K562 (cell line): ENCODE measurements at regions not wholly inside any gene's neighbourhood (a gene's known extent, or its start where the extent isn't known, plus 50 kb on each side); places are given as distances from the start of the nearest gene placed in this dataset.

Experiments
- ATAC-seq: fragments of 200-7000 bp; cut with Tn5 transposase; 3 replicates; pipeline ENCODE4 v1.9.1; 2020; ENCODE audit warnings: moderate library complexity
- BruUV-seq: library from RNA; stranded (reverse); fragments of 400-500 nt; replicated peaks from 2 replicates; lab custom pipeline; 2021; lab: Mats Ljungman, UMichigan
- CTCF ChIA-PET: fragments of 300-600 bp; formaldehyde crosslinking; extraction: SDS; loops from one replicate; lab custom pipeline; 2021; ENCODE audit warnings: low intra/inter-chr PET ratio; lab: Yijun Ruan, JAX
- POLR2A ChIA-PET: fragments of 300-600, 350-650 bp; sonication (Branson Sonifier 250); formaldehyde crosslinking; extraction: SDS; loops from one replicate; lab custom pipeline; 2021; ENCODE audit warnings: antibody characterized with exemption, inconsistent platforms; lab: Yijun Ruan, JAX
- DNase-seq, 4 experiments: peaks; one replicate each; pipeline versions ENCODE4 v3.0.0 to v3.0.0-alpha.2; 2011 to 2018; ENCODE audit warnings: low spot score in 3 of 4, mixed read lengths in 3 of 4; ENCODE audit errors: extremely low read depth in 1 of 4
- FAIRE-seq: peaks from 2 replicates; lab custom pipeline; 2011; peaks lifted over from hg19 to GRCh38; lab: Jason Lieb, UNC
- H2AFZ ChIP-seq: 2 replicates; pipeline ENCODE4 v1.6.0; 2011; ENCODE audit warnings: low read depth, low read length, control low read depth, inconsistent platforms
- H3K27ac ChIP-seq: fragments of 200-600 bp; 3 replicates; pipeline ENCODE4 v1.8.0; 2011; ENCODE audit warnings: low read depth, mild to moderate bottlenecking, control low read depth, inconsistent platforms, low read length, moderate library complexity, mixed read lengths; ENCODE audit errors: extremely low read depth
- H3K27me3 ChIP-seq, 2 experiments: fragments of 300-600 bp in 1 of 2; 2 replicates in 1 of 2; 3 replicates in 1 of 2; pipeline versions ENCODE4 v1.6.0 to v1.8.0; 2011; ENCODE audit warnings: inconsistent platforms in 2 of 2, low read length in 2 of 2, mild to moderate bottlenecking in 1 of 2, mixed read lengths in 1 of 2, moderate library complexity in 1 of 2; ENCODE audit not compliant: control insufficient read depth in 2 of 2, insufficient read depth in 2 of 2
- H3K36me3 ChIP-seq: fragments of 300-600 bp; 3 replicates; pipeline ENCODE4 v1.8.0; 2011; ENCODE audit warnings: mild to moderate bottlenecking, low read length, inconsistent platforms; ENCODE audit not compliant: control insufficient read depth, insufficient read depth
- H3K4me1 ChIP-seq, 2 experiments: fragments of 200-600 bp in 1 of 2; replicated peaks in 1 of 2; 2 replicates in 1 of 2; 3 replicates in 1 of 2; pipeline versions ENCODE4 v1.5.1 to v1.8.0; 2011; ENCODE audit warnings: inconsistent platforms in 2 of 2, low read length in 2 of 2, mild to moderate bottlenecking in 1 of 2, mixed read lengths in 1 of 2, moderate library complexity in 1 of 2; ENCODE audit not compliant: control insufficient read depth in 2 of 2, insufficient read depth in 2 of 2
- H3K4me2 ChIP-seq: 2 replicates; pipeline ENCODE4 v1.6.1; 2011; ENCODE audit warnings: low read length, control low read depth, inconsistent platforms, mixed read lengths; ENCODE audit not compliant: insufficient read depth
- H3K4me3 ChIP-seq: fragments of 200-600 bp; sonication (generic), shearing (Covaris generic); 2 replicates; pipeline ENCODE4 v1.5.1; 2016; ENCODE audit warnings: control low read depth, inconsistent platforms
- H3K79me2 ChIP-seq: fragments of 200-600 bp; 3 replicates; pipeline ENCODE4 v1.8.0; 2011; ENCODE audit warnings: low read length, inconsistent platforms; ENCODE audit not compliant: control insufficient read depth, insufficient read depth
- H3K9ac ChIP-seq, 2 experiments: 2 replicates each; pipeline versions ENCODE4 v1.6.0 to v1.6.1; 2011; ENCODE audit warnings: low read depth in 2 of 2, low read length in 2 of 2, control low read depth in 1 of 2, inconsistent platforms in 1 of 2, mild to moderate bottlenecking in 1 of 2, mixed read lengths in 1 of 2; ENCODE audit not compliant: insufficient read depth in 1 of 2
- H3K9me1 ChIP-seq: one replicate; pipeline ENCODE4 v1.6.0; 2011; ENCODE audit warnings: inconsistent platforms, mild to moderate bottlenecking, low read length, moderate library complexity; ENCODE audit not compliant: control insufficient read depth, insufficient read depth
- H3K9me3 ChIP-seq: replicated peaks from 2 replicates; pipeline ENCODE4 v1.5.1; 2011; ENCODE audit warnings: low read depth, low read length, inconsistent platforms; ENCODE audit not compliant: control insufficient read depth, insufficient read depth
- H4K20me1 ChIP-seq: replicated peaks from 2 replicates; pipeline ENCODE4 v1.6.1; 2011; ENCODE audit warnings: low read length, inconsistent platforms, mixed read lengths; ENCODE audit not compliant: control insufficient read depth, insufficient read depth
- DDX20 ChIP-seq: fragments of 450-650 bp; IDR thresholded peaks from 2 replicates; pipeline ENCODE4 v1.6.1; 2016; ENCODE audit warnings: missing genetic modification characterization, low read depth, mild to moderate bottlenecking, missing compliant biosample characterization, moderate library complexity
- NFRKB ChIP-seq: fragments of 450-650 bp; IDR thresholded peaks from 2 replicates; pipeline ENCODE4 v1.6.1; 2016; ENCODE audit warnings: low read depth
- PHF21A ChIP-seq: fragments of 450-650 bp; IDR thresholded peaks from 2 replicates; pipeline ENCODE4 v1.6.1; 2017; ENCODE audit warnings: low read depth, borderline replicate concordance
- RBM34 ChIP-seq: fragments of 200-400 bp; formaldehyde crosslinking; IDR thresholded peaks from 2 replicates; pipeline ENCODE4 v1.6.1; 2018; ENCODE audit warnings: low read length, borderline replicate concordance; ENCODE audit not compliant: insufficient read depth
- SMARCB1 ChIP-seq: IDR thresholded peaks from 2 replicates; pipeline ENCODE4 v1.6.1; 2011; ENCODE audit warnings: improper control_type of control experiment, low read depth; ENCODE audit not compliant: insufficient read length
- SRSF3 ChIP-seq: fragments of 200-400 bp; formaldehyde crosslinking; IDR thresholded peaks from 2 replicates; pipeline ENCODE4 v1.6.1; 2016; ENCODE audit warnings: mild to moderate bottlenecking, low read length, moderate library complexity; ENCODE audit not compliant: insufficient read depth
- ZEB2 ChIP-seq: fragments of 450-650 bp; IDR thresholded peaks from 2 replicates; pipeline ENCODE4 v1.6.1; 2016
- ZNF146 ChIP-seq: IDR thresholded peaks from one replicate; pipeline ENCODE4 v1.6.1; 2018; ENCODE audit warnings: missing compliant biosample characterization; ENCODE audit not compliant: unreplicated experiment
- WGBS: fragments of 100-300 bp; shearing (Covaris generic); methylation state at CpG from one replicate; pipeline ENCODE4 v1.1.6; 2016; ENCODE audit warnings: low coverage, mixed read lengths; ENCODE audit not compliant: insufficient coverage; ENCODE audit errors: missing lambda C conversion rate; 5-methylcytosine and 5-hydroxymethylcytosine counted together
- in situ Hi-C: fragments of 300-500 bp; cut with MboI; formaldehyde crosslinking; loops from 4 replicates; pipeline ENCODE4 v1.15.0; 2018; ENCODE audit warnings: inconsistent platforms, mixed read lengths
- intact Hi-C: fragments of 100-400 bp; cut with micrococcal nuclease; formaldehyde crosslinking; loops from 2 replicates; pipeline ENCODE4 v1.14.2; 2022
- TF ChIP-seq, protein P1 (sequence below), 2 experiments: fragments of 450-650 bp; formaldehyde crosslinking in 1 of 2; IDR thresholded peaks; 2 replicates each; pipeline versions ENCODE4 v1.4.0 to v1.6.1; 2014 to 2020; ENCODE audit warnings: mild to moderate bottlenecking in 2 of 2, borderline replicate concordance in 1 of 2, low read depth in 1 of 2
- TF ChIP-seq, protein P2 (sequence below): IDR thresholded peaks from 3 replicates; pipeline ENCODE4 v1.6.1; 2011; ENCODE audit warnings: borderline replicate concordance, mild to moderate bottlenecking; ENCODE audit not compliant: insufficient read length, insufficient read depth

DNA sequence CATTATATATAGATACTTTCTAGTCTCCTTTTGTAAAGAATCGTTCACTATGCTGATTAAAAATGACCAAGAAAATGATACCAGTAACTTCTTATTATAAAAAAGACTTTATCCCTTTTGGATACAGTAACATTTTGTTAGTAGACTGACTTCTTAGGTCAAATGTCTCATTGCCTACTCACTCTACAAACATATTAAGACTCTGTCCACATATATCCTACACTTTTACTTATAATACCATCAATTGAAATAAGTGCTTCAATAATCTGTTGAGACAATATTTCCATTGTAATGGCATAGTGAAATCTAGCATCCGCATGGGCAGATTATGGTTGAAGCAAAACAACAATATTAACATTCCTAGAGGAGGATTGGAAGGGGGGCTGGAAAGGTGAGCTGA, 180.6 kb downstream of the ARL4A start (continued):
- no peak for TF ChIP-seq SMARCB1

DNA sequence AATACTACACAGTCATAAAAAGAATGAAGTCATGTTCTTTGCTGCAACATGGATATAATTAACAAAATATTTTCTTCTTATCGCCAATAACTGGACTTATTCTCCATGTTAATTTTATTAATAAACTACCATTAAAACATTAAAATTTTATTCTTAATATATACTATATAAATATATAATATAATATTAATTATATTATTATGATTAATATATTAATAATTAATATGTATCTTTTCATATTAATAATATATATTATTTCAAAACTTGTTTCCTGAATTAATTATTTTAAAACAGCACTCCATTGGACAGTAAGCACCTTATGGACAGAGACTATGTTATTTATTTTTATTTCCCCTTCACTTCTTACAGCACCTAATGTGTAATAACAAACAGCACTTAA, 182.8 kb downstream of the ARL4A start:
- FAIRE-seq (no peak), DNase-seq (no peak), ATAC-seq (no peak)
- in situ Hi-C loops, result no loop called here
- no peak overlapping the region for H3K4me2 ChIP-seq
- no peak for TF ChIP-seq RBM34
- TF ChIP-seq, protein P1, sequence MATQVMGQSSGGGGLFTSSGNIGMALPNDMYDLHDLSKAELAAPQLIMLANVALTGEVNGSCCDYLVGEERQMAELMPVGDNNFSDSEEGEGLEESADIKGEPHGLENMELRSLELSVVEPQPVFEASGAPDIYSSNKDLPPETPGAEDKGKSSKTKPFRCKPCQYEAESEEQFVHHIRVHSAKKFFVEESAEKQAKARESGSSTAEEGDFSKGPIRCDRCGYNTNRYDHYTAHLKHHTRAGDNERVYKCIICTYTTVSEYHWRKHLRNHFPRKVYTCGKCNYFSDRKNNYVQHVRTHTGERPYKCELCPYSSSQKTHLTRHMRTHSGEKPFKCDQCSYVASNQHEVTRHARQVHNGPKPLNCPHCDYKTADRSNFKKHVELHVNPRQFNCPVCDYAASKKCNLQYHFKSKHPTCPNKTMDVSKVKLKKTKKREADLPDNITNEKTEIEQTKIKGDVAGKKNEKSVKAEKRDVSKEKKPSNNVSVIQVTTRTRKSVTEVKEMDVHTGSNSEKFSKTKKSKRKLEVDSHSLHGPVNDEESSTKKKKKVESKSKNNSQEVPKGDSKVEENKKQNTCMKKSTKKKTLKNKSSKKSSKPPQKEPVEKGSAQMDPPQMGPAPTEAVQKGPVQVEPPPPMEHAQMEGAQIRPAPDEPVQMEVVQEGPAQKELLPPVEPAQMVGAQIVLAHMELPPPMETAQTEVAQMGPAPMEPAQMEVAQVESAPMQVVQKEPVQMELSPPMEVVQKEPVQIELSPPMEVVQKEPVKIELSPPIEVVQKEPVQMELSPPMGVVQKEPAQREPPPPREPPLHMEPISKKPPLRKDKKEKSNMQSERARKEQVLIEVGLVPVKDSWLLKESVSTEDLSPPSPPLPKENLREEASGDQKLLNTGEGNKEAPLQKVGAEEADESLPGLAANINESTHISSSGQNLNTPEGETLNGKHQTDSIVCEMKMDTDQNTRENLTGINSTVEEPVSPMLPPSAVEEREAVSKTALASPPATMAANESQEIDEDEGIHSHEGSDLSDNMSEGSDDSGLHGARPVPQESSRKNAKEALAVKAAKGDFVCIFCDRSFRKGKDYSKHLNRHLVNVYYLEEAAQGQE (IDR thresholded peaks at IDR 0.05; ENCODE audit: borderline replicate concordance), result no peak
- TF ChIP-seq, protein P1 (CRISPR knock-in tag; IDR thresholded peaks at IDR 0.05; ENCODE audit: low read depth), result no peak
- TF ChIP-seq NFRKB, result no peak
- TF ChIP-seq, protein P2, sequence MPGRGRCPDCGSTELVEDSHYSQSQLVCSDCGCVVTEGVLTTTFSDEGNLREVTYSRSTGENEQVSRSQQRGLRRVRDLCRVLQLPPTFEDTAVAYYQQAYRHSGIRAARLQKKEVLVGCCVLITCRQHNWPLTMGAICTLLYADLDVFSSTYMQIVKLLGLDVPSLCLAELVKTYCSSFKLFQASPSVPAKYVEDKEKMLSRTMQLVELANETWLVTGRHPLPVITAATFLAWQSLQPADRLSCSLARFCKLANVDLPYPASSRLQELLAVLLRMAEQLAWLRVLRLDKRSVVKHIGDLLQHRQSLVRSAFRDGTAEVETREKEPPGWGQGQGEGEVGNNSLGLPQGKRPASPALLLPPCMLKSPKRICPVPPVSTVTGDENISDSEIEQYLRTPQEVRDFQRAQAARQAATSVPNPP, result no peak
- no peak for TF ChIP-seq DDX20 (tag)
- TF ChIP-seq PHF21A, result no peak
- no peak for TF ChIP-seq SRSF3
- no peak for TF ChIP-seq ZEB2
- peak; percentile 12 for TF ChIP-seq ZNF146
- H3K27ac ChIP-seq, result no peak overlapping the region
- H3K9me1 ChIP-seq, result no peaks in the 10 kb centered on the region
- no TSS peak for BruUV-seq
- no peaks in the 10 kb centered on the region for H3K36me3 ChIP-seq
- H3K9me3 ChIP-seq, result no peaks in the 10 kb centered on the region
- ChIA-PET POLR2A (no interaction called here), CTCF (no interaction called here)
- H4K20me1 ChIP-seq, result no peaks in the 10 kb centered on the region
- H3K4me3 ChIP-seq, result no peak overlapping the region
- no peaks in the 10 kb centered on the region for H3K27me3 ChIP-seq
- H3K4me1 ChIP-seq, result no peaks in the 10 kb centered on the region
- no peak overlapping the region for H3K9ac ChIP-seq
- intact Hi-C loops, result no loop called here
- 96% methylated on average over 1 of the region's 1 CpG for WGBS
- H3K79me2 ChIP-seq, result no peaks in the 10 kb centered on the region
- H2AFZ ChIP-seq, result no peak overlapping the region
